ENCODE measurements at regions not wholly inside any gene's neighbourhood (a gene's known extent, or its start where the extent isn't known, plus 50 kb on each side); places are given as distances from the start of the nearest gene placed in this dataset.

DNA sequence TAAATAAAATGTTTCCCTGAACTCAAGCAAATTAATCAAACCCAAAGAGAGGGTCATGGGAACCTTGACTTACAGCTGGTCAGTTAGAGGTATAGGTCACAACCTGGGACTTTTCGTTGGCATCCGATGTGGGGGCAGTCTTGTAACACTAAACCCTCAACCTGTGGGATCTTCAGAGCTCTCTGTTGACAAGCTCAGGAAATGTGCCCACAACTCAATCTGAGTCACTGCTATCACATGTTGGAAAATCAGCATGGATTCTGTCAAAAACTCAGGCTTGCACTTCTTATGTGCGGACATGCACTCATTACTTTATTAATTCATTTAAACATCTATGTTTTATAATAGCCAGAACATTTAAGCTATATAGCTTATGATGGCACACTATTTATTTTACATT, 424.6 kb upstream of the SORCS1 start:
- ChIA-PET POLR2A (no interaction called here), CTCF (no interaction called here)
- peaks cover 31% of the 10 kb centered on the region for H3K4me1 Mint-ChIP-seq
- peaks cover 41% of the 10 kb centered on the region for H3K36me3 Mint-ChIP-seq
- H3K9me3 Mint-ChIP-seq = peaks cover 47% of the 10 kb centered on the region
- H3K4me3 Mint-ChIP-seq = no peak overlapping the region
- DNase-seq (ENCODE audit: low spot score) (no peak), ATAC-seq (no peak)
- no peak overlapping the region for H3K27ac Mint-ChIP-seq
- TF ChIP-seq, protein P1, sequence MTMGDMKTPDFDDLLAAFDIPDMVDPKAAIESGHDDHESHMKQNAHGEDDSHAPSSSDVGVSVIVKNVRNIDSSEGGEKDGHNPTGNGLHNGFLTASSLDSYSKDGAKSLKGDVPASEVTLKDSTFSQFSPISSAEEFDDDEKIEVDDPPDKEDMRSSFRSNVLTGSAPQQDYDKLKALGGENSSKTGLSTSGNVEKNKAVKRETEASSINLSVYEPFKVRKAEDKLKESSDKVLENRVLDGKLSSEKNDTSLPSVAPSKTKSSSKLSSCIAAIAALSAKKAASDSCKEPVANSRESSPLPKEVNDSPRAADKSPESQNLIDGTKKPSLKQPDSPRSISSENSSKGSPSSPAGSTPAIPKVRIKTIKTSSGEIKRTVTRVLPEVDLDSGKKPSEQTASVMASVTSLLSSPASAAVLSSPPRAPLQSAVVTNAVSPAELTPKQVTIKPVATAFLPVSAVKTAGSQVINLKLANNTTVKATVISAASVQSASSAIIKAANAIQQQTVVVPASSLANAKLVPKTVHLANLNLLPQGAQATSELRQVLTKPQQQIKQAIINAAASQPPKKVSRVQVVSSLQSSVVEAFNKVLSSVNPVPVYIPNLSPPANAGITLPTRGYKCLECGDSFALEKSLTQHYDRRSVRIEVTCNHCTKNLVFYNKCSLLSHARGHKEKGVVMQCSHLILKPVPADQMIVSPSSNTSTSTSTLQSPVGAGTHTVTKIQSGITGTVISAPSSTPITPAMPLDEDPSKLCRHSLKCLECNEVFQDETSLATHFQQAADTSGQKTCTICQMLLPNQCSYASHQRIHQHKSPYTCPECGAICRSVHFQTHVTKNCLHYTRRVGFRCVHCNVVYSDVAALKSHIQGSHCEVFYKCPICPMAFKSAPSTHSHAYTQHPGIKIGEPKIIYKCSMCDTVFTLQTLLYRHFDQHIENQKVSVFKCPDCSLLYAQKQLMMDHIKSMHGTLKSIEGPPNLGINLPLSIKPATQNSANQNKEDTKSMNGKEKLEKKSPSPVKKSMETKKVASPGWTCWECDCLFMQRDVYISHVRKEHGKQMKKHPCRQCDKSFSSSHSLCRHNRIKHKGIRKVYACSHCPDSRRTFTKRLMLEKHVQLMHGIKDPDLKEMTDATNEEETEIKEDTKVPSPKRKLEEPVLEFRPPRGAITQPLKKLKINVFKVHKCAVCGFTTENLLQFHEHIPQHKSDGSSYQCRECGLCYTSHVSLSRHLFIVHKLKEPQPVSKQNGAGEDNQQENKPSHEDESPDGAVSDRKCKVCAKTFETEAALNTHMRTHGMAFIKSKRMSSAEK (CRISPR knock-in tag; IDR thresholded peaks at IDR 0.05; ENCODE audit: borderline replicate concordance) = no peak
- TF ChIP-seq CREB1 (CRISPR knock-in tag; IDR thresholded peaks at IDR 0.05) (no peak), ZNF263 (CRISPR knock-in tag; IDR thresholded peaks at IDR 0.05; ENCODE audit: low read depth) (no peak), ZNF232 (CRISPR knock-in tag; IDR thresholded peaks at IDR 0.05) (no peak), ZNF317 (CRISPR knock-in tag; IDR thresholded peaks at IDR 0.05; ENCODE audit: borderline replicate concordance, low read depth) (no peak), FOXK1 (CRISPR knock-in tag; IDR thresholded peaks at IDR 0.05) (no peak), JUN (CRISPR knock-in tag; IDR thresholded peaks at IDR 0.05) (no peak), TEAD4 (CRISPR knock-in tag; IDR thresholded peaks at IDR 0.05) (no peak)
- TF ChIP-seq, protein P2, sequence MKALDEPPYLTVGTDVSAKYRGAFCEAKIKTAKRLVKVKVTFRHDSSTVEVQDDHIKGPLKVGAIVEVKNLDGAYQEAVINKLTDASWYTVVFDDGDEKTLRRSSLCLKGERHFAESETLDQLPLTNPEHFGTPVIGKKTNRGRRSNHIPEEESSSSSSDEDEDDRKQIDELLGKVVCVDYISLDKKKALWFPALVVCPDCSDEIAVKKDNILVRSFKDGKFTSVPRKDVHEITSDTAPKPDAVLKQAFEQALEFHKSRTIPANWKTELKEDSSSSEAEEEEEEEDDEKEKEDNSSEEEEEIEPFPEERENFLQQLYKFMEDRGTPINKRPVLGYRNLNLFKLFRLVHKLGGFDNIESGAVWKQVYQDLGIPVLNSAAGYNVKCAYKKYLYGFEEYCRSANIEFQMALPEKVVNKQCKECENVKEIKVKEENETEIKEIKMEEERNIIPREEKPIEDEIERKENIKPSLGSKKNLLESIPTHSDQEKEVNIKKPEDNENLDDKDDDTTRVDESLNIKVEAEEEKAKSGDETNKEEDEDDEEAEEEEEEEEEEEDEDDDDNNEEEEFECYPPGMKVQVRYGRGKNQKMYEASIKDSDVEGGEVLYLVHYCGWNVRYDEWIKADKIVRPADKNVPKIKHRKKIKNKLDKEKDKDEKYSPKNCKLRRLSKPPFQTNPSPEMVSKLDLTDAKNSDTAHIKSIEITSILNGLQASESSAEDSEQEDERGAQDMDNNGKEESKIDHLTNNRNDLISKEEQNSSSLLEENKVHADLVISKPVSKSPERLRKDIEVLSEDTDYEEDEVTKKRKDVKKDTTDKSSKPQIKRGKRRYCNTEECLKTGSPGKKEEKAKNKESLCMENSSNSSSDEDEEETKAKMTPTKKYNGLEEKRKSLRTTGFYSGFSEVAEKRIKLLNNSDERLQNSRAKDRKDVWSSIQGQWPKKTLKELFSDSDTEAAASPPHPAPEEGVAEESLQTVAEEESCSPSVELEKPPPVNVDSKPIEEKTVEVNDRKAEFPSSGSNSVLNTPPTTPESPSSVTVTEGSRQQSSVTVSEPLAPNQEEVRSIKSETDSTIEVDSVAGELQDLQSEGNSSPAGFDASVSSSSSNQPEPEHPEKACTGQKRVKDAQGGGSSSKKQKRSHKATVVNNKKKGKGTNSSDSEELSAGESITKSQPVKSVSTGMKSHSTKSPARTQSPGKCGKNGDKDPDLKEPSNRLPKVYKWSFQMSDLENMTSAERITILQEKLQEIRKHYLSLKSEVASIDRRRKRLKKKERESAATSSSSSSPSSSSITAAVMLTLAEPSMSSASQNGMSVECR (CRISPR knock-in tag; IDR thresholded peaks at IDR 0.05; ENCODE audit: borderline replicate concordance) = no peak
- TF ChIP-seq, protein P3, sequence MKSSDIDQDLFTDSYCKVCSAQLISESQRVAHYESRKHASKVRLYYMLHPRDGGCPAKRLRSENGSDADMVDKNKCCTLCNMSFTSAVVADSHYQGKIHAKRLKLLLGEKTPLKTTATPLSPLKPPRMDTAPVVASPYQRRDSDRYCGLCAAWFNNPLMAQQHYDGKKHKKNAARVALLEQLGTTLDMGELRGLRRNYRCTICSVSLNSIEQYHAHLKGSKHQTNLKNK (CRISPR knock-in tag; IDR thresholded peaks at IDR 0.05) = no peak
- TF ChIP-seq, protein P4, sequence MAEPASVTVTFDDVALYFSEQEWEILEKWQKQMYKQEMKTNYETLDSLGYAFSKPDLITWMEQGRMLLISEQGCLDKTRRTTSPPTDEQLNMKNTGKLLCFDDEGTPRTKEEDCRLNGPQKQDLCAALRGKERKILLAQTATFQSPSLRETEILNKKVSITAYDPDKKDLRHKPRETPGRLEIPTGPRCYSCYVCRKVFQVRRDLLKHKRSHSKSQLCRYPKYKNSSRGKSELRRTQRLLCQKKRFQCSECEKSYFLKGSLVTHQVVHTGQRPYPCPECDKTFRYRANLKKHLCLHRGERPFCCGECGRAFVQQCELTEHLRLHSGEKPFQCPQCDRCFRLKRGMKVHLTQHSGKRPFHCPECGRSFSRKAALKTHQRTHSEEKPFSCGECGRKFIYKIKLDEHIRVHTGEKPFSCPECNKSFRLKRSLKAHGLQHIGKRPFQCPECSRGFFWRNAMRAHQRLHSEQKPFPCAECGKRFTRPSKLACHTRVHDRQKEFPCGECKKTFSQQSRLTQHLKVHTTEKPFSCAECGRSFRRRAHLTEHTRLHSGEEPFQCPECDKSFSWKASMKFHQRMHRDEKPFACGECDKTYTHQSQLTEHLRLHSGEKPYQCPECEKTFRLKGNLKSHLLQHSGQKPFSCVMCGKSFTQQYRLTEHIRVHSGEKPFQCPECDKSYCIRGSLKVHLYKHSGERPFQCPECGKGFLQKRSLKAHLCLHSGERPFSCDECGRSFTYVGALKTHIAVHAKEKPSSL (CRISPR knock-in tag; conservative IDR thresholded peaks at IDR 0.05) = no peak
- no peaks in the 10 kb centered on the region for H3K27me3 Mint-ChIP-seq (ENCODE audit: low read depth)

DNA sequence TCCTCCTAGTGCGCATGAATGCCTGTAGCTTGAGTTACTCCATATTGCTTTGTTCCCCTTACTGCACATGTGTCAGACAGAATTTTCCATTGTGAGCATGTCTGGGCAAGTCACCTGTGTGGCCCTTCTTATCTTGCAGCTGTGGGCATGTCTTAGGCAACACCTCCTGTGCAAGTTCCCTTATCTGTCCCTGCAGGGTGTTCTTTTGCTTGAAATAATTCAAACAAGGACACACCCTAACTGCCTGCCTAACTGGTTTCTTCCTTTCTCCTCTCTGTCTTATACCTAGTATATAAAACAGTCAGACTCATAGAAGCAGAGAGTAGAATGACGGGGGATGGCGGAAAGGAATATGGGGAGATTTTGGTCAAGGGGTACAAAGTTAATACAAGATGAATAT, 421.1 kb upstream of the SORCS1 start:
- no peak for DNase-seq (ENCODE audit: low spot score)
- Mint-ChIP-seq H3K36me3 (peaks cover 42% of the 10 kb centered on the region), H3K27ac (no peak overlapping the region), H3K4me1 (peaks cover 31% of the 10 kb centered on the region), H3K9me3 (peaks cover 53% of the 10 kb centered on the region), H3K27me3 (ENCODE audit: low read depth) (no peaks in the 10 kb centered on the region), H3K4me3 (no peak overlapping the region)
- no peak for ATAC-seq
- CTCF ChIA-PET = no interaction called here
- POLR2A ChIA-PET = no interaction called here
- TF ChIP-seq CREM (CRISPR knock-in tag; IDR thresholded peaks at IDR 0.05) (no peak), SMAD4 (CRISPR knock-in tag; IDR thresholded peaks at IDR 0.05) (no peak), NR3C1 (CRISPR knock-in tag; conservative IDR thresholded peaks at IDR 0.05; ENCODE audit: low read depth) (no peak)
- TF ChIP-seq, protein P5, sequence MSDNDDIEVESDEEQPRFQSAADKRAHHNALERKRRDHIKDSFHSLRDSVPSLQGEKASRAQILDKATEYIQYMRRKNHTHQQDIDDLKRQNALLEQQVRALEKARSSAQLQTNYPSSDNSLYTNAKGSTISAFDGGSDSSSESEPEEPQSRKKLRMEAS (CRISPR knock-in tag; IDR thresholded peaks at IDR 0.05) = no peak
- TF ChIP-seq, protein P6, sequence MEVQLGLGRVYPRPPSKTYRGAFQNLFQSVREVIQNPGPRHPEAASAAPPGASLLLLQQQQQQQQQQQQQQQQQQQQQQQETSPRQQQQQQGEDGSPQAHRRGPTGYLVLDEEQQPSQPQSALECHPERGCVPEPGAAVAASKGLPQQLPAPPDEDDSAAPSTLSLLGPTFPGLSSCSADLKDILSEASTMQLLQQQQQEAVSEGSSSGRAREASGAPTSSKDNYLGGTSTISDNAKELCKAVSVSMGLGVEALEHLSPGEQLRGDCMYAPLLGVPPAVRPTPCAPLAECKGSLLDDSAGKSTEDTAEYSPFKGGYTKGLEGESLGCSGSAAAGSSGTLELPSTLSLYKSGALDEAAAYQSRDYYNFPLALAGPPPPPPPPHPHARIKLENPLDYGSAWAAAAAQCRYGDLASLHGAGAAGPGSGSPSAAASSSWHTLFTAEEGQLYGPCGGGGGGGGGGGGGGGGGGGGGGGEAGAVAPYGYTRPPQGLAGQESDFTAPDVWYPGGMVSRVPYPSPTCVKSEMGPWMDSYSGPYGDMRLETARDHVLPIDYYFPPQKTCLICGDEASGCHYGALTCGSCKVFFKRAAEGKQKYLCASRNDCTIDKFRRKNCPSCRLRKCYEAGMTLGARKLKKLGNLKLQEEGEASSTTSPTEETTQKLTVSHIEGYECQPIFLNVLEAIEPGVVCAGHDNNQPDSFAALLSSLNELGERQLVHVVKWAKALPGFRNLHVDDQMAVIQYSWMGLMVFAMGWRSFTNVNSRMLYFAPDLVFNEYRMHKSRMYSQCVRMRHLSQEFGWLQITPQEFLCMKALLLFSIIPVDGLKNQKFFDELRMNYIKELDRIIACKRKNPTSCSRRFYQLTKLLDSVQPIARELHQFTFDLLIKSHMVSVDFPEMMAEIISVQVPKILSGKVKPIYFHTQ (CRISPR knock-in tag; IDR thresholded peaks at IDR 0.05) = no peak
- TF ChIP-seq, protein P7, sequence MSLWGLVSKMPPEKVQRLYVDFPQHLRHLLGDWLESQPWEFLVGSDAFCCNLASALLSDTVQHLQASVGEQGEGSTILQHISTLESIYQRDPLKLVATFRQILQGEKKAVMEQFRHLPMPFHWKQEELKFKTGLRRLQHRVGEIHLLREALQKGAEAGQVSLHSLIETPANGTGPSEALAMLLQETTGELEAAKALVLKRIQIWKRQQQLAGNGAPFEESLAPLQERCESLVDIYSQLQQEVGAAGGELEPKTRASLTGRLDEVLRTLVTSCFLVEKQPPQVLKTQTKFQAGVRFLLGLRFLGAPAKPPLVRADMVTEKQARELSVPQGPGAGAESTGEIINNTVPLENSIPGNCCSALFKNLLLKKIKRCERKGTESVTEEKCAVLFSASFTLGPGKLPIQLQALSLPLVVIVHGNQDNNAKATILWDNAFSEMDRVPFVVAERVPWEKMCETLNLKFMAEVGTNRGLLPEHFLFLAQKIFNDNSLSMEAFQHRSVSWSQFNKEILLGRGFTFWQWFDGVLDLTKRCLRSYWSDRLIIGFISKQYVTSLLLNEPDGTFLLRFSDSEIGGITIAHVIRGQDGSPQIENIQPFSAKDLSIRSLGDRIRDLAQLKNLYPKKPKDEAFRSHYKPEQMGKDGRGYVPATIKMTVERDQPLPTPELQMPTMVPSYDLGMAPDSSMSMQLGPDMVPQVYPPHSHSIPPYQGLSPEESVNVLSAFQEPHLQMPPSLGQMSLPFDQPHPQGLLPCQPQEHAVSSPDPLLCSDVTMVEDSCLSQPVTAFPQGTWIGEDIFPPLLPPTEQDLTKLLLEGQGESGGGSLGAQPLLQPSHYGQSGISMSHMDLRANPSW (CRISPR knock-in tag; conservative IDR thresholded peaks at IDR 0.05; ENCODE audit: low read depth) = no peak

All from WTC11 (cell line).